NCI-H128 (cell line): ENCODE measurements at regions not wholly inside any gene's neighbourhood (a gene's known extent, or its start where the extent isn't known, plus 50 kb on each side); places are given as distances from the start of the nearest gene placed in this dataset.
A peak's percentile ranks its signal among the peaks of the same experiment; 100 is the strongest.

Experiments
- DNase-seq: peaks from one replicate; lab custom pipeline; 2025; ENCODE audit not compliant: unreplicated experiment; lab: John Stamatoyannopoulos, UW

GRCh38 chr2:67825476-67825875, 237.3 kb downstream of the C1D start:
- DNase-seq = no peak

- peak; percentile 56 for DNase-seq
Observed at GRCh38 chr2:67828066-67828465, 234.7 kb downstream of the C1D start.

DNA sequence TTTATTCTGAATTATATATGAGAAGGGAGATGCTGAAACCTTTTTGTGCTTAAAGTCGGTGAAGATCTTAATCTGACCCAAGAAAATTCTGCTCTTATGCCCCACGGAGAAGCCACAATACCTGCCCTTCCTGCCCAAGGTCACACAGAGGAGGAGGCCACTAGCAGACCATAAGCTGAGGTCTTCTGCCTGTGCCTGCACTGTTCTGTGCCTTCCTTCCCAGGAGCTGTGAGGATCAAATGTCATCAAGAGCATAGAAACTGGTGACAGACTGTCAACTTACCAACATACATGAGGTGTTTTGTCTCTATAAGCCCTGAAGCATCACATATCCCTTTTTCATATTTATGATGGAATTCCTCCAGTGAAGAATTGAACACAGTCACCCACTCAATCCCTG, 233.3 kb downstream of the C1D start:
- no peak for DNase-seq

- DNase-seq = no peak
Observed at GRCh38 chr2:67833632-67834031, 229.2 kb downstream of the C1D start.

DNA sequence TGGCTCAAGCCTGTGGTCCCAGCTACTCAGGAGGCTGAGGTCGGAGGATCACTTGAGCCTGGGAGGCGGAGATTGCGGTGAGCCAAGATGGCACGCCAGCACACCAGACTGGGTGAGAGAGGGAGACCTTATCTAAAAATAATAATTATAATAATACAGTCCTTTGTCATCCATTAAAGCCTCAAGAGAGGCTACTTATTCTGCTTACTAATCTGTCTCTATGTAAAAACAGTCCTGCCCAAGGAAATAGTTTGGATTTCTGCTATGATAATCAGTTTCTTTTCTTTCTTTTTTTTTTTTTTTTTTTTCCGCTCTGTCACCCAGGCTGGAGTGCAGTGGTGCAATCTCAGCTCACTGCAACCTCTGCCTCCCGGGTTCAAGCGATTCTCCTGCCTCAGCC, 228.3 kb downstream of the C1D start:
- no peak for DNase-seq

- no peak for DNase-seq
Observed at GRCh38 chr2:67835266-67835665, 227.5 kb downstream of the C1D start.

- no peak for DNase-seq
Observed at GRCh38 chr2:67836866-67837265, 225.9 kb downstream of the C1D start.

DNA sequence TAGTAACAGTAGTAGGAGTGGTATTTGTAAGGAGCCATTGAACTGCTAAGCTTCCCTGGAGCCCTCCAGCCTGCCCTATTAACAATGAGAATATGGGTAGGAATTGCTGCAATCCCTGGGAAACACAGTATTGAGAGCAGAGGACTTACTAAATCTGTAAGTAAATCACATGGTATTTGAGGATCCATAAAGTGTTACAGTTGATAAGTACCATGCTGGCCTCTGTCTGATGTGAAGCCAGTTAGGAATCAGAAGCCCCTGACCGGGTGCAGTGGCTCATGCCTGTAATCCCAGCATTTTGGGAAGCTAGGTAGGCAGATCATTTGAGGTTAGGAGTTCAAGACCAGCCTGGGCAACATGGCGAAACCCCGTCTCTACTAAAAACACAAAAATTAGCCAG, 224.6 kb downstream of the C1D start:
- no peak for DNase-seq

- DNase-seq = no peak
Observed at GRCh38 chr2:67839242-67839641, 223.6 kb downstream of the C1D start.

DNA sequence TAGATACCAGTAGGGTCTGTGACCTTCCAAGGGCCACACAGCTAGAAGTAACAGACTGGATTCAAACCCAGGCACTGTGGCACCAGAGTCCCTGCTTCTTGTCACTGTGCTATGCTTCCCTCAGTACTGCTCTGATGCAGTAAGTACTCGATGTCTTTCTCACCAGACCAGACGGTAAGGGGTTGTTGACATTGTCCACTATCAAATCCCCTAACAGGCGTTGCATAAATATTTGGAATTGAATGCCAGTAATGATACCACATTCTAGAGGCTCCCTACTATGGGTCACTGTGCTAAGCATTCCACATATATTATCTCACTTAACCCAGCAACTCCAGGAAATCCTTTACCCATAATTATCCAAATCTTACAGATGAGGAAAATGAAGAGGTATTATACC, 223.1 kb downstream of the C1D start:
- DNase-seq = no peak

DNA sequence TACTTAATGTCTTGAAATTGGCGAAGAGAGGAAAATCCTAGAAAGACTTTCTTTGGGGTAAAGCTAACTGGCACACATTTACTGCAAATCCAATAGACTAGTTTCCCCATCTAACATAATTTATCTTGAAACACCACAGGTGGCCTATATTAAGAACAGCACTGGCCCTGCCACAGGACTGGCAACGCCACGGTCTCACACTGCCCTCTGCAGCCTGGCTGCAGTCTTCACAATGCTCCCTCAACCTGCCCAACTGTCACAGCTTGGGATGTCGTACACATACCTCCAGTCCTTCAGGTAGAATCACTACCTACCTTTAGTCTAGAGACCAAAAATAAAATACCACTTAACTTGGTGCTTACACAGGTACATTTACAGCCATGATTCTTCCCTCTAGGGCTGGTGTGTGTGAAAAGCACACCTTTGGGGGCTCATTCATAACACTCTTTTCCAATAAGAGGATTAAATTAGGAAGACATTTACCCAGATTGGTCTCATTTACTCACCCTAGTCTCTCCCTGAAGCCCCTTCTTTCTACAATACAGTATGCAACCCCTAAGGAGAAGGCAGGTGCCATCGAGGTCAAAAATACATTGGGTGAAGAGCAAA, 222.2 kb downstream of the C1D start:
- DNase-seq = peak; percentile 23

GRCh38 chr2:67841711-67842110, 221.1 kb downstream of the C1D start:
- no peak for DNase-seq

GRCh38 chr2:67842375-67842959, 220.3 kb downstream of the C1D start:
- no peak for DNase-seq

- no peak for DNase-seq
Observed at GRCh38 chr2:67844024-67844540, 218.7 kb downstream of the C1D start.

- DNase-seq = no peak
Observed at GRCh38 chr2:67845621-67846369, 217.0 kb downstream of the C1D start.

DNA sequence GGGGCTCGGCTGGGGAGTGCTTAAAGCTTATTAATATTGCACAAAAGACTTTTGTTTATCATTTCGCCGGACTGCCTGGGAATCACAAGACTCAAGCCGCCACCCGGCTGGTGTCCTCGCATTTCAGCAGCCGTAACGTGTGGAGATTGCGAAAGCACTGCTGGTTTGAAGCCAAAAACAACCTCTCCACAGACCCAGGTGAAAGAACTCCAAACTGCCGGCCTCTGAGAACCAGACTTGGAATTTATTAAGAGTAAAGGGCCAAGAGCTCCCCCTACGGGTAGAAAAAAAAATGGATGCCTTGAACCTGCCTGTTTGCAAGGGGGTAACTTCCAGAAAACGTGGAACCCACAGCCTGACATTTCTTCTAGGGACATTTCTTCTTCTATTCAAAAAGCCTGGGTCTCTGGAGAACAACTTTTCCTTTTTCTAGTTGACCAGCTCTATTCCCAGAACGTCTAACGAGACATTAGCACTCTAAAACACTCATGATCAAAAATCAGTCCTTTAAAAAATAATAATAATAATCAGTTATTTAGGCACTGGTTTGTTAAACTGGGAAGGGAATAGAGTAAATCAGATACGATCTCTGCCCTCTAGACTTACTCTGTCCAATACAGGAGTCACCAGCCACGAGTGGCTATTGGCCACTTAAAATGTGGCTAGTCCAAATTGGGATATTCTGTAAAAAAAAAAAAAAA, 216.3 kb downstream of the C1D start:
- DNase-seq = peak; percentile 94

DNA sequence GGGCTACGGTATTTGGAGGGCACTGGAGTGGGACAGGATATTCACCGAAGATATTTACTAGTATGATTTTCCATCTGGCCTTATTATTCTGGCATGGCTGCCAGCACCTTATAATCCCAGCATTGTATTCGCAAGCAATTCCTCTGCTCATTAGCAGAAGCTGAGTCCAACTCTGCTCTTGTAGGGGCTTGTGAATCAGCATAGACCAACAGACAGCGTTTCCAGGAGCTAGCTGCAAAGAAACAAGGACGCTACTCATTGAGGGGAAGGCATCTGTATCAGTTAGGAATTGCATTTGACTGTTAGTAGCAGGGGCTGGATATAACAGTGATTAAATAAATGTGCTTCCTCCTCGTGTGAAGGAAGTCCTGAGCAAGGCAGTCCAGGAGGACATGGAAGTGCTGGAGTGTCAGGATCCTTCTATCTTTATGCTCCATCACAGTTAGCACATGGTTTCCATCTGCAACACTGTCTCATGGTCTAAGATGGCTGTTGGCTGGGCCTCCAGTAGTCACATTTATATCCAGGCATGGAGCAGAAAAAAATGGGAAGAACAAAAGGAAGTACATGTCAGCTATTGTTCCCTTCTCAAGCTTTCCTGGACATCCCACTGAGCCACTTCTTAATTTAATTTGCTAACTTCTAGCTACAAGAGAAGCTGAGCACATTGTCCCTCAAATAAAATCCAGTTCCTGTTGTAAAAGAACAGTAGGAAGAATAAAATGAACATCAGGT, 214.1 kb downstream of the C1D start:
- no peak for DNase-seq

DNA sequence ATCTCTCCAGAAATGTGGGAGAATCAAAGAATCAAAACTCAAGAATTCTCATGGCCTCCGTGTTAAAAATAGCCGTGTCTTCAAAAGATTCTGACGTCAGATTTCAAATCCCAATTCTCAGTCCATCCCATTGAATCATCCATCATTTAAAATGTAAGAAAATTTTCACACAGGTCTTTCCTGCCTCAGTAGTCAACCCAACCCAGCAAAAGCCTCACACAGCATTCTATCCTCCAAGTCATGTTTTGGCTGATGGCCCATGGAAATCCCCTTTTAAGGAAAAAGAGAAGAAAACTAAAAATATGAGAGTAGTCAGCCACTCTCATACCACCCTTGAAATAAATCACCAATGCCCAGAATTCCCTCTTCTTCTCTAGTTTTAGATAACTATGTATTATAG, 211.8 kb downstream of the C1D start:
- DNase-seq = no peak

- DNase-seq = no peak
Observed at GRCh38 chr2:67851956-67852824, 210.6 kb downstream of the C1D start.

DNA sequence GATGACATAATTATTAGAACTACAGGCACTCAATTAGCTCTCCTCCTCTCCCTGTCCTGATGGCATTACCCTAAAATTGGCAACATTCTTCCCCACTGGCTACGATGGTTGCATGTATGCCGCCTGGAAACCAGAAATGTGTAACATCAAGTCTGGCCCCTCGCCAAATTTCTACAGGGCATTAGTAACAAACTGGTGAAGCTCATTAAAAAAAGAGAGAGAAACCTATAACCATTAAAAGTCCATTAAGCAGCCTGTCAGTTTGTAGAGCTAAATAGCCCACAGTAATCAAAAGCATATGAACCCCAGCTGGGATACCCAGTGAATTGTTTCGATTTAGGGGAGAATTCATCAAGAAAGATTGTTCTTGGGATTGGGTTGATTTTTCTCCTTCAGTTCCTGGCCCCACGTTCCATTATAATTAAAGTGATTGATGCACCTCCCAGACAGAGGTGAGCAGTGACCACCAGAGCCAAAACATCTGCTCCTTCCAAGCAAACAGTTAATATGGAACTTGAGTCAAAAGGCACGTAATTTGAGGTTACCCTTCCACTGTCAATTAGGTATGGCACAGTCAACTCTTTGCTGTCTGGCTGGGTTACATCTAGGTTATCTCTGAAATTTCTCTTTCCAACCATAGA, 208.6 kb downstream of the C1D start:
- DNase-seq = no peak
